ENCODE measurements at regions not wholly inside any gene's neighbourhood (a gene's known extent, or its start where the extent isn't known, plus 50 kb on each side); places are given as distances from the start of the nearest gene placed in this dataset.

DNA sequence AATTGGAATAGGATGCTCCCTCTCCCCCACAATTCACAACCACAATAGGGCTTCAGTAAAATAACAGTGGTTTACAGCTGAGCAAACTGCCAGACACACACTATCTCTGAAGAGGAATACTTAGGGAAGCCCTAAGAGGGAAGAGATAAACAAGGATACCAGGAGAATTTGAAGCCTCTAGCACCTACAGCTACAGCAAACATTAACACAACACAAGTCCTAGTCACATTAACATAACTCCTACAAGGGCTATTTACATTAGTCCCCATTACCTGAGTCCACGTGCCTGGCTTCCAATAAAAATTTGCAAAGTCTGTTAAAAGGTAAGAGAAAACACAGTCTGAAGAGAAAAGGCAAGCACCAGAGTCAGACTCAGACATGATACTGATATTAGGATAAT lies 346.9 kb upstream of the CDIN1 start:
- Histone ChIP-seq H3K27me3 (no peaks in the 10 kb centered on the region), H3F3A (ENCODE audit: low read depth) (no peaks in the 10 kb centered on the region), H4K20me1 (ENCODE audit: low read depth) (no peaks in the 10 kb centered on the region), H3K36me3 (no peaks in the 10 kb centered on the region), H3K79me2 (ENCODE audit: low read depth) (no peaks in the 10 kb centered on the region), H3K4me3 (no peak overlapping the region), H3K27ac (no peak overlapping the region), H3K4me2 (no peak overlapping the region), H3K4me1 (no peaks in the 10 kb centered on the region), H3K9me3 (ENCODE audit: low read depth) (no peaks in the 10 kb centered on the region), H3K9ac (no peak overlapping the region), H2AFZ (replicated peaks) (peak overlapping the region; percentile 10)
- Mint-ChIP-seq H3K27ac (no peak overlapping the region), H3K36me3 (no peaks in the 10 kb centered on the region), H3K27me3 (ENCODE audit: insufficient read depth, low read depth) (no peaks in the 10 kb centered on the region), H3K9me3 (no peaks in the 10 kb centered on the region), H3K4me1 (no peaks in the 10 kb centered on the region), H3K4me3 (no peak overlapping the region)
- no peak for TF ChIP-seq EZH2 (IDR thresholded peaks at IDR 0.05)
- TF ChIP-seq EZH2phosphoT487 (IDR thresholded peaks at IDR 0.05) = no peak
- no peak for TF ChIP-seq CTCF (IDR thresholded peaks at IDR 0.05)
- DNase-seq (ENCODE audit: low spot score) = no peak

GRCh38 chr15:36234743-36235142 lies 344.7 kb upstream of the CDIN1 start:
- H3K79me2 ChIP-seq (ENCODE audit: low read depth) = no peaks in the 10 kb centered on the region
- TF ChIP-seq EZH2 (IDR thresholded peaks at IDR 0.05) (no peak), CTCF (IDR thresholded peaks at IDR 0.05) (no peak)
- H4K20me1 ChIP-seq (ENCODE audit: low read depth) = no peaks in the 10 kb centered on the region
- H3K4me2 ChIP-seq = no peak overlapping the region
- no peaks in the 10 kb centered on the region for H3F3A ChIP-seq (ENCODE audit: low read depth)
- no peak overlapping the region for H2AFZ ChIP-seq (replicated peaks)
- no peaks in the 10 kb centered on the region for H3K36me3 Mint-ChIP-seq
- no peaks in the 10 kb centered on the region for H3K4me1 Mint-ChIP-seq
- H3K4me1 ChIP-seq = no peaks in the 10 kb centered on the region
- H3K36me3 ChIP-seq = no peaks in the 10 kb centered on the region
- H3K27ac Mint-ChIP-seq = no peak overlapping the region
- no peak for DNase-seq (ENCODE audit: low spot score)
- H3K27me3 Mint-ChIP-seq (ENCODE audit: insufficient read depth, low read depth) = no peaks in the 10 kb centered on the region
- H3K9me3 Mint-ChIP-seq = no peaks in the 10 kb centered on the region
- H3K4me3 Mint-ChIP-seq = no peak overlapping the region
- no peaks in the 10 kb centered on the region for H3K27me3 ChIP-seq
- H3K4me3 ChIP-seq = no peak overlapping the region
- H3K9me3 ChIP-seq (ENCODE audit: low read depth) = no peaks in the 10 kb centered on the region
- H3K9ac ChIP-seq = no peak overlapping the region
- no peak overlapping the region for H3K27ac ChIP-seq

GRCh38 chr15:36235173-36235572 lies 344.3 kb upstream of the CDIN1 start:
- Mint-ChIP-seq H3K4me1 (no peaks in the 10 kb centered on the region), H3K4me3 (no peak overlapping the region), H3K36me3 (no peaks in the 10 kb centered on the region), H3K27me3 (ENCODE audit: insufficient read depth, low read depth) (no peaks in the 10 kb centered on the region), H3K27ac (no peak overlapping the region), H3K9me3 (no peaks in the 10 kb centered on the region)
- H3K79me2 ChIP-seq (ENCODE audit: low read depth) = no peaks in the 10 kb centered on the region
- H3K4me1 ChIP-seq = no peaks in the 10 kb centered on the region
- no peak overlapping the region for H2AFZ ChIP-seq (replicated peaks)
- H3K27ac ChIP-seq = no peak overlapping the region
- H3K27me3 ChIP-seq = no peaks in the 10 kb centered on the region
- no peaks in the 10 kb centered on the region for H3K9me3 ChIP-seq (ENCODE audit: low read depth)
- H3K9ac ChIP-seq = no peak overlapping the region
- no peaks in the 10 kb centered on the region for H3F3A ChIP-seq (ENCODE audit: low read depth)
- H3K36me3 ChIP-seq = no peaks in the 10 kb centered on the region
- no peak overlapping the region for H3K4me3 ChIP-seq
- H3K4me2 ChIP-seq = no peak overlapping the region
- no peak for TF ChIP-seq CTCF (IDR thresholded peaks at IDR 0.05)
- TF ChIP-seq EZH2phosphoT487 (IDR thresholded peaks at IDR 0.05) = no peak
- no peak for TF ChIP-seq EZH2 (IDR thresholded peaks at IDR 0.05)
- no peaks in the 10 kb centered on the region for H4K20me1 ChIP-seq (ENCODE audit: low read depth)
- DNase-seq (ENCODE audit: low spot score) = no peak

GRCh38 chr15:36239509-36239908 lies 339.9 kb upstream of the CDIN1 start:
- no peak for TF ChIP-seq EZH2 (IDR thresholded peaks at IDR 0.05)
- TF ChIP-seq CTCF (IDR thresholded peaks at IDR 0.05) = no peak
- TF ChIP-seq EZH2phosphoT487 (IDR thresholded peaks at IDR 0.05) = no peak
- H3K4me1 Mint-ChIP-seq = no peaks in the 10 kb centered on the region
- H3K4me3 Mint-ChIP-seq = no peak overlapping the region
- no peaks in the 10 kb centered on the region for H4K20me1 ChIP-seq (ENCODE audit: low read depth)
- H3K9ac ChIP-seq = no peak overlapping the region
- no peaks in the 10 kb centered on the region for H3K36me3 ChIP-seq
- H3K79me2 ChIP-seq (ENCODE audit: low read depth) = no peaks in the 10 kb centered on the region
- no peaks in the 10 kb centered on the region for H3K9me3 ChIP-seq (ENCODE audit: low read depth)
- H2AFZ ChIP-seq (replicated peaks) = no peak overlapping the region
- H3K4me3 ChIP-seq = no peak overlapping the region
- no peaks in the 10 kb centered on the region for H3F3A ChIP-seq (ENCODE audit: low read depth)
- H3K9me3 Mint-ChIP-seq = peaks cover 8% of the 10 kb centered on the region
- no peaks in the 10 kb centered on the region for H3K4me1 ChIP-seq
- H3K4me2 ChIP-seq = no peak overlapping the region
- no peaks in the 10 kb centered on the region for H3K27me3 Mint-ChIP-seq (ENCODE audit: insufficient read depth, low read depth)
- H3K27ac ChIP-seq = no peak overlapping the region
- DNase-seq (ENCODE audit: low spot score) = no peak
- no peaks in the 10 kb centered on the region for H3K27me3 ChIP-seq
- no peak overlapping the region for H3K27ac Mint-ChIP-seq
- no peaks in the 10 kb centered on the region for H3K36me3 Mint-ChIP-seq

All from neural progenitor cell (in vitro differentiated cells).